ENCODE measurements at regions not wholly inside any gene's neighbourhood (a gene's known extent, or its start where the extent isn't known, plus 50 kb on each side); places are given as distances from the start of the nearest gene placed in this dataset.

GRCh38 chr5:40412771-40413170 lies 266.9 kb upstream of the PTGER4 start:
- TF ChIP-seq CTCF (IDR thresholded peaks at IDR 0.05; ENCODE audit: unreplicated experiment), result no peak
- no peak overlapping the region for H3K27ac Mint-ChIP-seq
- DNase-seq (ENCODE audit: low spot score in 2 of 2, unreplicated experiment in 2 of 2), result no peak
- H3K9me3 Mint-ChIP-seq, result peaks cover 4% of the 10 kb centered on the region
- no peaks in the 10 kb centered on the region for H3K36me3 Mint-ChIP-seq
- H3K4me1 Mint-ChIP-seq, result peaks cover 18% of the 10 kb centered on the region
- no peaks in the 10 kb centered on the region for H3K27me3 Mint-ChIP-seq (ENCODE audit: low read depth)
- no peak overlapping the region for H3K4me3 Mint-ChIP-seq

DNA sequence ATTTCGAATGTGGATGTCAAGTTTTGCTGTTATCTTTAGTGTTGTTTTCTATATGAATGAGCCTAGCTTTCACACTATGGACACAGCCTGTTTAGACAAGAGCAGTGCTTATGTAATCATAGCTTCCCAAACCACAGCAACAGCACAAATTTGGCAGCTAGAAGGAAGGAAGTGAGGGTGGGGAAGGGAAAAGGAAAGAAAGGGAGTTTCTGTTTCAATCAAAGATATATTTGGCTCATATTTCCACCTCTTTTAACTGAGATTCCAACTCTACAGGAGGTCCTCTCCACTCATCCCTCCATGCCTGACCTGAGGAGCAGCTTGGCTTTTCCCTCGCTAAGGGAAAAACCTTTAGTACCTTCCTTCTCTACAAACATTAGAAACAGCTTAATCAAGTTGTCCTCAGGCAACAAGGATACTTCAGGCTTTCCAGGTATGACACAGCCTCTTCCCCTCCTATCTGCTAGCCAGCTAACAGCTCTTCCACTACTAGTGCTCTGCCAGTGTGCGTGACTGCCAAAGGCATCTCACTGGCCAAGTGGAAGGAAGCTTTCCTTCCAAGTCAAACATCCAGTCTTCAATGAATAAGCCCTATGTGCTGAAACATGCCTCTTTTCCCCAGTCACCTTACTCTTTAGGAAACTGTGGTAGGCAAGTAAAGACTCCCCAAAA lies 268.6 kb upstream of the PTGER4 start:
- no peak for TF ChIP-seq CTCF (IDR thresholded peaks at IDR 0.05; ENCODE audit: unreplicated experiment)
- no peaks in the 10 kb centered on the region for H3K36me3 Mint-ChIP-seq
- no peaks in the 10 kb centered on the region for H3K9me3 Mint-ChIP-seq
- peak overlapping the region; percentile 19 for H3K27ac Mint-ChIP-seq
- no peak overlapping the region for H3K4me3 Mint-ChIP-seq
- peaks cover 26% of the 10 kb centered on the region for H3K4me1 Mint-ChIP-seq
- no peaks in the 10 kb centered on the region for H3K27me3 Mint-ChIP-seq (ENCODE audit: low read depth)
- no peak for DNase-seq (ENCODE audit: low spot score in 2 of 2, unreplicated experiment in 2 of 2)

GRCh38 chr5:40410231-40410861 lies 269.4 kb upstream of the PTGER4 start:
- H3K4me1 Mint-ChIP-seq, result peaks cover 30% of the 10 kb centered on the region

DNA sequence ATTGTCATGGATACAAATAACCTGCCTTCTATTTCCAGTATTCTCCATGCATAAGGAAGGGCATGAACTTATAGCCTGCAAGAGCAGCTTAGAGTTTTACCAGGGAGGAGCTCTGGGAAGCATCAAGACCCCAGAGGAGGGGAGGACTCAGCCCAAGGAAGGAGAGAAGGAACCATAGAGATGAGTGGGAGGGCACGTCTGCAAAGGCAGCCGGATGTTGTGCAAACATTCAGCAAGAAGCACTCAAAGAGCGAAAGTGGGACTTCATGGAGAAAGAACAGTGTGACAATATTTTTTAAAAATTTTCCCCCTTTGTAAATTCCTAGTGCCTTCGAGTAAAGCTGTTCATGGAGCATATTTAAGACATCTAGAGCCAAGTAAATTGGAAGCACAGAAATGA lies 270.1 kb upstream of the PTGER4 start:
- Mint-ChIP-seq H3K9me3 (no peaks in the 10 kb centered on the region), H3K4me3 (no peak overlapping the region), H3K27me3 (ENCODE audit: low read depth) (no peaks in the 10 kb centered on the region), H3K27ac (no peak overlapping the region), H3K4me1 (peaks cover 33% of the 10 kb centered on the region), H3K36me3 (no peaks in the 10 kb centered on the region)
- no peak for DNase-seq (ENCODE audit: low spot score in 2 of 2, unreplicated experiment in 2 of 2)
- TF ChIP-seq CTCF (IDR thresholded peaks at IDR 0.05; ENCODE audit: unreplicated experiment), result no peak

More at GRCh38 chr5:40410231-40410861, 269.4 kb upstream of the PTGER4 start:
- Mint-ChIP-seq H3K4me3 (no peak overlapping the region), H3K27ac (peak overlapping the region; percentile 19), H3K9me3 (no peaks in the 10 kb centered on the region), H3K36me3 (no peaks in the 10 kb centered on the region), H3K27me3 (ENCODE audit: low read depth) (no peaks in the 10 kb centered on the region)
- no peak for DNase-seq (ENCODE audit: low spot score in 2 of 2, unreplicated experiment in 2 of 2)
- no peak for TF ChIP-seq CTCF (IDR thresholded peaks at IDR 0.05; ENCODE audit: unreplicated experiment)

GRCh38 chr5:40406741-40407211 lies 272.9 kb upstream of the PTGER4 start:
- H3K4me3 Mint-ChIP-seq, result no peak overlapping the region
- H3K27me3 Mint-ChIP-seq (ENCODE audit: low read depth), result peaks cover 2% of the 10 kb centered on the region
- no peaks in the 10 kb centered on the region for H3K9me3 Mint-ChIP-seq
- DNase-seq (ENCODE audit: low spot score in 2 of 2, unreplicated experiment in 2 of 2), result no peak
- peaks cover 41% of the 10 kb centered on the region for H3K4me1 Mint-ChIP-seq
- TF ChIP-seq CTCF (IDR thresholded peaks at IDR 0.05; ENCODE audit: unreplicated experiment), result no peak
- peak overlapping the region; percentile 81 for H3K27ac Mint-ChIP-seq
- H3K36me3 Mint-ChIP-seq, result no peaks in the 10 kb centered on the region

All from mesothelial cell of epicardium (in vitro differentiated cells).